ENCODE measurements at regions not wholly inside any gene's neighbourhood (a gene's known extent, or its start where the extent isn't known, plus 50 kb on each side); places are given as distances from the start of the nearest gene placed in this dataset.

- no peak for ATAC-seq
- Histone ChIP-seq H3K4me3 (no peak overlapping the region), H3K27ac (no peak overlapping the region), H3K36me3 (no peaks in the 10 kb centered on the region), H3K4me1 (no peaks in the 10 kb centered on the region), H3K27me3 (no peaks in the 10 kb centered on the region), H3K9me3 (no peaks in the 10 kb centered on the region)
- no peak for DNase-seq
- TF ChIP-seq CTCF (IDR thresholded peaks at IDR 0.05), result no peak
- intact Hi-C loops (cut with DNase I), result no loop called here
Observed at GRCh38 chr10:3648170-3648569, 136.8 kb downstream of the KLF6 start.

GRCh38 chr10:3647074-3647473 is 137.9 kb downstream of the KLF6 start:
- DNase-seq, result no peak
- Histone ChIP-seq H3K27ac (no peak overlapping the region), H3K4me1 (no peaks in the 10 kb centered on the region), H3K27me3 (no peaks in the 10 kb centered on the region), H3K4me3 (no peak overlapping the region), H3K9me3 (no peaks in the 10 kb centered on the region), H3K36me3 (no peaks in the 10 kb centered on the region)
- no peak for TF ChIP-seq CTCF (IDR thresholded peaks at IDR 0.05)
- ATAC-seq, result no peak
- intact Hi-C loops (cut with DNase I), result no loop called here

GRCh38 chr10:3645406-3645805 is 139.6 kb downstream of the KLF6 start:
- no peak overlapping the region for H3K4me3 ChIP-seq
- H3K36me3 ChIP-seq, result no peaks in the 10 kb centered on the region
- DNase-seq (no peak), ATAC-seq (no peak)
- H3K27ac ChIP-seq, result no peak overlapping the region
- intact Hi-C loops (cut with DNase I), result no loop called here
- no peaks in the 10 kb centered on the region for H3K4me1 ChIP-seq
- H3K9me3 ChIP-seq, result no peaks in the 10 kb centered on the region
- no peaks in the 10 kb centered on the region for H3K27me3 ChIP-seq
- TF ChIP-seq CTCF (IDR thresholded peaks at IDR 0.05), result no peak

GRCh38 chr10:3640816-3641215 is 144.2 kb downstream of the KLF6 start:
- intact Hi-C loops (cut with DNase I), result no loop called here

GRCh38 chr10:3639546-3639945 is 145.5 kb downstream of the KLF6 start:
- Histone ChIP-seq H3K4me3 (no peak overlapping the region), H3K27me3 (no peaks in the 10 kb centered on the region), H3K4me1 (no peaks in the 10 kb centered on the region), H3K9me3 (no peaks in the 10 kb centered on the region), H3K36me3 (no peaks in the 10 kb centered on the region), H3K27ac (no peak overlapping the region)
- DNase-seq, result no peak
- ATAC-seq, result no peak
- TF ChIP-seq CTCF (IDR thresholded peaks at IDR 0.05), result no peak
- intact Hi-C loops (cut with DNase I), result no loop called here

More at GRCh38 chr10:3640816-3641215, 144.2 kb downstream of the KLF6 start:
- H3K27me3 ChIP-seq, result no peaks in the 10 kb centered on the region
- no peaks in the 10 kb centered on the region for H3K4me1 ChIP-seq
- no peak for TF ChIP-seq CTCF (IDR thresholded peaks at IDR 0.05)
- H3K9me3 ChIP-seq, result no peaks in the 10 kb centered on the region
- ATAC-seq (no peak), DNase-seq (no peak)
- no peak overlapping the region for H3K27ac ChIP-seq
- H3K36me3 ChIP-seq, result no peaks in the 10 kb centered on the region
- no peak overlapping the region for H3K4me3 ChIP-seq
